ENCODE measurements at regions not wholly inside any gene's neighbourhood (a gene's known extent, or its start where the extent isn't known, plus 50 kb on each side); places are given as distances from the start of the nearest gene placed in this dataset.

DNA sequence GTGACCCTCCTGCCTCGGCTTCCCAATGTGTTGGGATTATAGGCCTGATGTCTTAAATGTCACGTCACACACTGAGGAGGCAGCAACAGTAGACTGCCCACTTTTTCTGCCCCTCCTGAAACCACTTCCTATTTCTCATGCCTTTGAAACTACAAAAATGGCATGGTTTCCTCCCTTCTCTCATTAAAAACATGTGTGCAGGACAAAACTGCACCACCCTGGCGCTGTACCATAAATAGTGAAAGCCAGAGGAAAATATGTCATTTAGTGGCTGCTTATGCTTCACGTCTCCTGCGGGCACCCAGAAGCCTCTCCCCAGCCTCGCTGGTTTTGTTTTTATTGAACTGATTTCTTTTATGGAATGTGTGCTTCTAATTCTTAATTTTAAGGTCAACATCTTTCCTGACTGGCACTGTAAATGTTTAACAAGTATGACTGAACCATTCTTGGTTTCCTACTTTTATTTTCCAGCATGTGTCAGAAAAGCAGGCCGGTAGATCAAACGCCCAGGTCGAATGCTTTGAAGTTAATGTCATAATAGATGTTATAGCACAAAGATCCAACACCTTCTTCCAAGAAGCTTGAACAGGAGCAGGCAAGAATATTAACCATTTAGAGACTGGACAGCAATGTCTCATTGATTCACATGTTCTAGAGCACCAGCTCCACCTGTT, 59.6 kb upstream of the C1orf87 start:
- no peak for DNase-seq (ENCODE audit: low read depth in 3 of 3)

DNA sequence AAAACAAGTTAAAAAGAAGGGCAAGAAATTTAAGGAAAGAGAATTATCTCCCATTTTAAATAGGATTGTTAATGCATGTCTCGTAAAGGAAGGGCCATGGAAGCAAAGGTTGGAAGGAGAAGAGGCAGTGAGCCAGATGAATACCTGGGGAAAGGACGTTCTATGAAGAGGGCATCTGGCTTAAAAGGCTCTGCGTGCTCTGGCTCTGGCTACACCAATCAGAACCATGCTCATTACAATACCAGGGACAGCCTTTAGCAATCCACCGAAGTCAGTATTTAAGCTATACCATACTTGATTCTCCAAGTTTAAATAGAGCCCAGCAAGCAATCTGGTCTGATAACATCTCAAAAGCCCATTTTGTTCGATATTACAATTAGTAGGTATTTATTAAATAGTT, 58.5 kb upstream of the C1orf87 start:
- DNase-seq (ENCODE audit: low read depth in 3 of 3), result no peak

DNA sequence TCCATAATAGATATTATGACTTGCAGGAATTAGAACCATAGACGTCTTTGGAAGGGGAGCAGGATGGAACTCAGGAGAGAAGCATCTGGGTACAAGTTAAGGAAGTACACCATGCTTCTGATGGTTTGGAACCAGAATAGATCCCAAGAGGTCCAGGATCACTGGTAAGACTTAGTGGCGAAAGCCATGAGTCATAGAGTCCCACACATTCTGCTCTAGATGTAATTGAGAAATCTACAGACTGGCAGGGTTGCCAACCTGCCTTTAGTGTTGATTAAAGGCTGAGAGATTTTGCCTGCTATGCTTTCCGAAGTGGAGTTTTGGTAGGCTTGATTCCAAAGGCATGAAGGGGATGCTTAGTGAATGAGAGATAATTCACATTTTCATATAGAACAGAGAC, 57.1 kb upstream of the C1orf87 start:
- DNase-seq (ENCODE audit: low read depth in 3 of 3), result no peak

DNA sequence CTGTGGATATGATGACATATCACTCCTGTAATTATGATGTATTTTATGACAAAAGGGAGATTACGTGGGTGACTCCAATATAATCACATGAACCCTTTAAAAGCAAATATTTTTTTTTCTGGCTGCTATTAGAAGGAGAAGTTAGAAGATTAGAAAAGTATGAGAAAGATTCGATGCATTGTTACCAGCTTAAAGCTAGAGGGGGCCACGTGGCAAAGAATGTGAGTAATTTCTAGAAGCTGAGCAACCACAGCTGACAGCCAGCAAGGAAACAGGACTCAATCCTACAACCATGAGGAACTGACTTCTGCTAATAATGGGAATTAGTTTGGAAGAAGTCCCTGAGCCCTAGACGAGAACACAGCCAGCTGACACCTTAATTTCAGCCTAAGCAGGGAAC, 56.3 kb upstream of the C1orf87 start:
- no peak for DNase-seq (ENCODE audit: low read depth in 3 of 3)

DNA sequence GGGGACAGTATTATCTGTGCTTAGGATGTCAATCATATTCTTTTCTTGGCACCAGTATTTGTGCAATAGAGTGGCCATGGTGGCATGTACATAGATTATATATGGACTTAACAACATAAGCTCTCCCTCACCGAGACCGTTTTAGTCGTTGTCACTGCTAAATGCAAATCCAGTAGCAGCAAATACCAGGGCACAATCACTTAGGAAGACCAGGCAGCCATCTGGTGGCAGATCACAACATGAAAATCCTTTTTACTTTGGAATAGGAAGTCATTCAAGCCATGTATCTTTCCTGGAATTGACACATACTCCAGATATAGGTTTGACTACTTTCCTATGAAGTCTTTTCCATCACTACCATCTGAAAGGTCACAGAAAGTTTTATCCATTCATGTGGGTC, 53.2 kb upstream of the C1orf87 start:
- no peak for DNase-seq (ENCODE audit: low read depth in 3 of 3)

Measured in stimulated activated CD4-positive, alpha-beta T cell treated with anti-CD3 and anti-CD28 coated beads, TNF-alpha, amount 100 ng/mL, for 4 hours (primary cell).